ENCODE measurements at regions not wholly inside any gene's neighbourhood (a gene's known extent, or its start where the extent isn't known, plus 50 kb on each side); places are given as distances from the start of the nearest gene placed in this dataset.
"Not testable (repeated sequence)": the region's sequence is repeated elsewhere in the genome, so short reads cannot be mapped to it uniquely, and the experiment has no call there.

DNA sequence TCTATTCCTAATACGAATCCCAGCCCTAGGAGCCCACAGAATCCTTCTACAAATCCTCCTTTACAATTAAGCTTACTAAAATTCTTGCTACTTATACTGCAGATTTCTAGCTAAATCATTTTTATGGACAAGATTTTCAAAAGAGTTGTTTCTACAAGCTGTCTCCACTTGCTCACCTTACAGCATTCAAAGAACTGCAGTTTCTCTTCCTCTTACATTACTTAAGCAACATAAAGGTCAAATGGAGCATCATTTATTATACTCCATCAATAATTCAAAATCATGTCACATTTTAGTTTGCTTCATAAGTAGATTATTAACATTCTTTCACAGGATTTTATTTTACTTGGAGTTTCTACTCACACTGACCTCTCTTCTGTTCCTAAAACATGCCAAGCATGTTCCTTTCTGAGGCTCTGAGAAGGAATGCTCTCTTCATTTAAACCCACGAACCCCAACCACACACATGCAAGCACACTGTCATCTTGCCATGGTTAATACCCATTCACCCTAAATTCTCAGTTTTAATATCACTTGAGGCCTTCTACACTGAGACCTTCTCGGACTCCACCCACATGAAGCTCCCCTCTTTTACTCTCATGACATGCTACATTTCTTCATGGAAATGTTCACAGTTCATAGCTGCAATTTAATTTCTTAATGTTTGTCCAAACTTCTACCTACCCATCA, 388.2 kb downstream of the TBC1D32 start:
- H3K36me3 ChIP-seq, result no peaks in the 10 kb centered on the region
- H3K27ac ChIP-seq, result no peak overlapping the region
- H3K27me3 ChIP-seq, result no peaks in the 10 kb centered on the region
- peaks cover 0 to 5% (median 0%) of the 10 kb centered on the region in 4 donors for H3K4me1 ChIP-seq
- TF ChIP-seq CTCF (IDR thresholded peaks at IDR 0.05) (no peak), POLR2A (IDR thresholded peaks at IDR 0.05) (no peak), EP300 (IDR thresholded peaks at IDR 0.05) (no peak)
- DNase-seq (ENCODE audit: low spot score in 2 of 2), result no peak
- H3K4me3 ChIP-seq, result no peak overlapping the region
- no peaks in the 10 kb centered on the region for H3K9me3 ChIP-seq
- WGBS, 2 donors, result 65 to 74% methylated on average over 3 of the region's 3 CpGs

DNA sequence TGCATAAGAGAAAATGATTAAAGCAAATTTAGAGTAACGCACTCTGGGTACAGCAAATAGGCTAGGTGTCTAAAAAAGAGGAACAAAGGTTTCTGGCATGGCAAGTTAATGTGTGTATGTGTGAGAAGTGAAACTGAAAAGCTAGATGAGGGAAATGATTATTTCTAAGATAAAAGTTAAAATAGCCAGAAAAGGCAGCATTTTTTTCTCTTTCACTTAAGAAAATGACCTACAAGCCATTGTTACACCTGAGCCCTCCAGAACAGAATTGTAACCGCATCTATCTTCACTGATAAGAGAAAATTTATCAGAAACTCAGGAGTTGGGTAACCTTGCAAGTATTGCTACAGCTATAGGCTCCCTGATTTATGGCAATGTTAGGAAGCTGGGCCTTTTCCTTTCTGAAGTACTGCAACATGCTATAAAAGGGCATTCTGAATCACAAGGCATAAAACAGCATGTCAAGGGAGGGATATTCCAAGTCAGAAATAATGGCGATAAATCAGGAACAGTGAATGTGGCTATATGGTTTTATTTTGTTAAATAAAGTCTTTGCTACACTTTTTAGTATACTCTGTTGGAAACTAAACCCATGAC, 395.3 kb downstream of the TBC1D32 start:
- Histone ChIP-seq H3K9me3 (no peaks in the 10 kb centered on the region), H3K27me3 (no peaks in the 10 kb centered on the region), H3K36me3 (no peaks in the 10 kb centered on the region), H3K4me3 (no peak overlapping the region), H3K4me1 (no peaks in the 10 kb centered on the region), H3K27ac (no peak overlapping the region)
- TF ChIP-seq POLR2A (IDR thresholded peaks at IDR 0.05), result no peak
- TF ChIP-seq EP300 (IDR thresholded peaks at IDR 0.05), result no peak
- TF ChIP-seq CTCF (IDR thresholded peaks at IDR 0.05), result no peak
- no peak for DNase-seq (ENCODE audit: low spot score in 2 of 2)
- 83 to 88% methylated on average over 3 of the region's 3 CpGs for WGBS, 2 donors

DNA sequence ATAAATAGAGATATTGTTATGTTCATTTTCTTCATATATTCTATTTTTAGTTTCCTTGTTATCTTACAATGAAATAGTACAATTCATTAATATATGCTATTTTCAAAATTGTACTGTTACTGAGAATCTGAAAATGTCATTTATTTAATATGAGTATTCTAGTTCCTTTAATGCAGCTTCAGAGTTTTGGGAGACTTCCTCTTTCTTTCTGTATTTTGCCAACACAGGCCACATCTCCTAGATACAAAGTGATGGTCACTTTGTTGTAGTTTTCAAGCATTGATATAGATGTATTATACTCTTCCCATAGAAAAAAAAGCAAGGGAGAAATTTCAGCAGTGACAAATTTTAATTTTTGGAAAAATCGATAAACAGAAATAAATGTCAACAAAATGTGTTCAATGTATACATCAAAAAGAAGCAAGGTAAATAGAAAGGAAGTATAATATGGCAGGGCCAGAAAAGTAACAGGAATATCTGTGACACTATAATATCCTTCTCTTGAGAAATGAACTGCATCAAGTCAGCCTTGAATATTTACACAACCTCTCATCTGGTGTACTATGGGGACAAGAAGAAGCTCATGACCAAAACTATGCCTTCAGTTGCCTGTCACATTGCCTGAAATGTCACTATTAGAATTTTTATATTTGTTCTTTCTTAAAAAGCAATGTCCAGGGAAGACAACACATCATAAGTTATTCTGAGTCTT, 396.0 kb downstream of the TBC1D32 start:
- no peak overlapping the region for H3K27ac ChIP-seq
- no peak for DNase-seq (ENCODE audit: low spot score in 2 of 2)
- no peaks in the 10 kb centered on the region for H3K9me3 ChIP-seq
- no peaks in the 10 kb centered on the region for H3K4me1 ChIP-seq
- TF ChIP-seq CTCF (IDR thresholded peaks at IDR 0.05) (no peak), POLR2A (IDR thresholded peaks at IDR 0.05) (no peak), EP300 (IDR thresholded peaks at IDR 0.05) (no peak)
- WGBS, 2 donors, result 89 to 97% methylated on average over 1 of the region's 1 CpG
- no peak overlapping the region for H3K4me3 ChIP-seq
- no peaks in the 10 kb centered on the region for H3K27me3 ChIP-seq
- H3K36me3 ChIP-seq, result no peaks in the 10 kb centered on the region

GRCh38 chr6:120935908-120936307, 398.4 kb downstream of the TBC1D32 start:
- H3K36me3 ChIP-seq, result no peaks in the 10 kb centered on the region
- no peak overlapping the region for H3K4me3 ChIP-seq
- DNase-seq (ENCODE audit: low spot score in 2 of 2), result no peak
- no peaks in the 10 kb centered on the region for H3K4me1 ChIP-seq
- H3K27me3 ChIP-seq, result no peaks in the 10 kb centered on the region
- H3K9me3 ChIP-seq, result no peaks in the 10 kb centered on the region
- no peak for TF ChIP-seq CTCF (IDR thresholded peaks at IDR 0.05)
- no peak for TF ChIP-seq EP300 (IDR thresholded peaks at IDR 0.05)
- no peak for TF ChIP-seq POLR2A (IDR thresholded peaks at IDR 0.05)
- no peak overlapping the region for H3K27ac ChIP-seq

DNA sequence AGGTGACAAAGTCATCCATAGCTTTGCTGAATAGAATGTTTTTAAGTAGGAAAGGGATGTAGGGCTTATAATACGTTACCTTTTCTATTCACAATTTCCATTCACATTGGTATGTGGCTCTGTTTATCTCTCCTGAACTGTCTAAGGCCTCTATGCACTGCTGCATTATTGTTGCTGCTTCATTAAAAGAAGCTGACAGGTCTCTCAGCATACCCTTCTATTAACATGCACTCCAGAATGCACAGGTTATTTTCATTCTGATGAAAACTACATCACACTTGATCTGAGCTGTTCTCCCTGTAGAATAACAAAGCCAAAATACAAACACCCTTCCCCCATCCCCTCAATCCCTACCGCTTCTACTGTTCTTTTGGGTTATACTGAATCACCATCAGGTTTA, 399.3 kb downstream of the TBC1D32 start:
- Histone ChIP-seq H3K27me3 (no peaks in the 10 kb centered on the region), H3K36me3 (no peaks in the 10 kb centered on the region), H3K4me1 (no peaks in the 10 kb centered on the region), H3K27ac (no peak overlapping the region), H3K9me3 (no peaks in the 10 kb centered on the region), H3K4me3 (no peak overlapping the region)
- TF ChIP-seq POLR2A (IDR thresholded peaks at IDR 0.05) (no peak), EP300 (IDR thresholded peaks at IDR 0.05) (no peak), CTCF (IDR thresholded peaks at IDR 0.05) (no peak)
- DNase-seq (ENCODE audit: low spot score in 2 of 2), result no peak
- 82 to 87% methylated on average over 2 of the region's 2 CpGs for WGBS, 2 donors

- H3K27ac ChIP-seq; H3K9me3 ChIP-seq; H3K27me3 ChIP-seq; H3K4me3 ChIP-seq; H3K36me3 ChIP-seq; H3K4me1 ChIP-seq; DNase-seq (ENCODE audit: low spot score in 2 of 2): not testable (repeated sequence)
- 49 to 56% methylated on average over 8 of the region's 8 CpGs for WGBS, 2 donors
Observed at GRCh38 chr6:120931520-120932180, 402.6 kb downstream of the TBC1D32 start.

- 82 to 86% methylated on average over 4 of the region's 4 CpGs for WGBS, 2 donors
- H3K27me3 ChIP-seq; DNase-seq (ENCODE audit: low spot score in 2 of 2); H3K9me3 ChIP-seq; H3K27ac ChIP-seq; H3K36me3 ChIP-seq; H3K4me3 ChIP-seq; H3K4me1 ChIP-seq: not testable (repeated sequence)
Observed at GRCh38 chr6:120930500-120930899, 403.8 kb downstream of the TBC1D32 start.

All from tibial nerve (tissue), 4 donors.